ENCODE measurements at regions not wholly inside any gene's neighbourhood (a gene's known extent, or its start where the extent isn't known, plus 50 kb on each side); places are given as distances from the start of the nearest gene placed in this dataset.

- H3K27ac ChIP-seq (ENCODE audit: low read depth, low read length), result no peak overlapping the region
- H3K79me2 ChIP-seq (ENCODE audit: insufficient read depth, low read length), result no peaks in the 10 kb centered on the region
- H3K4me3 ChIP-seq (ENCODE audit: insufficient read depth, low read depth, low read length), result no peak overlapping the region
- no peaks in the 10 kb centered on the region for H3K27me3 Mint-ChIP-seq (ENCODE audit: low read depth, unreplicated experiment)
- peaks cover 10% of the 10 kb centered on the region for H3K9me3 Mint-ChIP-seq (ENCODE audit: unreplicated experiment)
- no peaks in the 10 kb centered on the region for H3K4me1 Mint-ChIP-seq (ENCODE audit: low read depth, unreplicated experiment)
- no peak overlapping the region for H3K4me3 Mint-ChIP-seq (ENCODE audit: unreplicated experiment)
- no peaks in the 10 kb centered on the region for H3K36me3 ChIP-seq (ENCODE audit: insufficient read depth, low read length)
- no peak overlapping the region for H3K27ac Mint-ChIP-seq (ENCODE audit: unreplicated experiment)
- no peak for TF ChIP-seq EZH2 (IDR thresholded peaks at IDR 0.05; ENCODE audit: insufficient read depth, low read length)
- TF ChIP-seq, protein P1, sequence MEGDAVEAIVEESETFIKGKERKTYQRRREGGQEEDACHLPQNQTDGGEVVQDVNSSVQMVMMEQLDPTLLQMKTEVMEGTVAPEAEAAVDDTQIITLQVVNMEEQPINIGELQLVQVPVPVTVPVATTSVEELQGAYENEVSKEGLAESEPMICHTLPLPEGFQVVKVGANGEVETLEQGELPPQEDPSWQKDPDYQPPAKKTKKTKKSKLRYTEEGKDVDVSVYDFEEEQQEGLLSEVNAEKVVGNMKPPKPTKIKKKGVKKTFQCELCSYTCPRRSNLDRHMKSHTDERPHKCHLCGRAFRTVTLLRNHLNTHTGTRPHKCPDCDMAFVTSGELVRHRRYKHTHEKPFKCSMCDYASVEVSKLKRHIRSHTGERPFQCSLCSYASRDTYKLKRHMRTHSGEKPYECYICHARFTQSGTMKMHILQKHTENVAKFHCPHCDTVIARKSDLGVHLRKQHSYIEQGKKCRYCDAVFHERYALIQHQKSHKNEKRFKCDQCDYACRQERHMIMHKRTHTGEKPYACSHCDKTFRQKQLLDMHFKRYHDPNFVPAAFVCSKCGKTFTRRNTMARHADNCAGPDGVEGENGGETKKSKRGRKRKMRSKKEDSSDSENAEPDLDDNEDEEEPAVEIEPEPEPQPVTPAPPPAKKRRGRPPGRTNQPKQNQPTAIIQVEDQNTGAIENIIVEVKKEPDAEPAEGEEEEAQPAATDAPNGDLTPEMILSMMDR (IDR thresholded peaks at IDR 0.05; ENCODE audit: insufficient read depth, low read depth, low read length), result no peak
- H3K4me1 ChIP-seq (ENCODE audit: insufficient read depth, low read length), result no peaks in the 10 kb centered on the region
- no peaks in the 10 kb centered on the region for H3K27me3 ChIP-seq (ENCODE audit: insufficient read depth, low read length)
- H3K9ac ChIP-seq (ENCODE audit: low read length), result no peak overlapping the region
- DNase-seq (ENCODE audit: low read depth), result no peak
- no peak for FAIRE-seq
- H3K4me2 ChIP-seq (ENCODE audit: low read length), result no peak overlapping the region
- H3K36me3 Mint-ChIP-seq (ENCODE audit: low read depth, unreplicated experiment), result no peaks in the 10 kb centered on the region
- H4K20me1 ChIP-seq (ENCODE audit: insufficient read depth, low read length), result no peaks in the 10 kb centered on the region
- H2AFZ ChIP-seq (ENCODE audit: low read depth, low read length), result no peak overlapping the region
- no peaks in the 10 kb centered on the region for H3K9me3 ChIP-seq (ENCODE audit: insufficient read depth, low read depth, low read length)
Observed at GRCh38 chr6:114581293-114581692, 238.5 kb upstream of the HS3ST5 start.

DNA sequence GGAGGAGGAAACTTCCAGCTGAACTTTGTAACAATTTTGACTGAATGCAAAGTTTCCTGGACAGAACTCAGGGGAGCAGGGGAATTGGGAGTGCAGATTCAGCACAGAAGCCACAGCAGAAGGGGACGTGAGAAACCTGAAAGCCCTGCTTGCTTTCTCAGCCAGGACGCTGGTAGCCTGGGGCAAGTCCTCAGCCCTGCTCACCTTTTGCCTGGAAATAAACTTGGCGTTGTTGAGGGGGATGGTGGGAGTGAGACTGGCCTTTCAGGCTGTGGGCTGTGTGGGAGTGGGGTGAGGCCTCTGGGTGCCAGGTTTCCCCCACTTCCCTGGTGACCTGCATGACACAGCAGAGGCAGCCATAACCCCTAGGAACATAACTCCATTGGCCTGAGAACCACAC, 238.1 kb upstream of the HS3ST5 start:
- Mint-ChIP-seq H3K36me3 (ENCODE audit: low read depth, unreplicated experiment) (no peaks in the 10 kb centered on the region), H3K4me3 (ENCODE audit: unreplicated experiment) (no peak overlapping the region), H3K27ac (ENCODE audit: unreplicated experiment) (no peak overlapping the region), H3K4me1 (ENCODE audit: low read depth, unreplicated experiment) (no peaks in the 10 kb centered on the region), H3K27me3 (ENCODE audit: low read depth, unreplicated experiment) (no peaks in the 10 kb centered on the region), H3K9me3 (ENCODE audit: unreplicated experiment) (peaks cover 9% of the 10 kb centered on the region)
- Histone ChIP-seq H2AFZ (ENCODE audit: low read depth, low read length) (no peak overlapping the region), H4K20me1 (ENCODE audit: insufficient read depth, low read length) (no peaks in the 10 kb centered on the region), H3K4me3 (ENCODE audit: insufficient read depth, low read depth, low read length) (no peak overlapping the region), H3K27ac (ENCODE audit: low read depth, low read length) (no peak overlapping the region), H3K4me1 (ENCODE audit: insufficient read depth, low read length) (no peaks in the 10 kb centered on the region), H3K9me3 (ENCODE audit: insufficient read depth, low read depth, low read length) (no peaks in the 10 kb centered on the region), H3K27me3 (ENCODE audit: insufficient read depth, low read length) (no peaks in the 10 kb centered on the region), H3K79me2 (ENCODE audit: insufficient read depth, low read length) (no peaks in the 10 kb centered on the region), H3K9ac (ENCODE audit: low read length) (no peak overlapping the region), H3K4me2 (ENCODE audit: low read length) (no peak overlapping the region), H3K36me3 (ENCODE audit: insufficient read depth, low read length) (no peaks in the 10 kb centered on the region)
- TF ChIP-seq, protein P1 (IDR thresholded peaks at IDR 0.05; ENCODE audit: insufficient read depth, low read depth, low read length), result no peak
- TF ChIP-seq EZH2 (IDR thresholded peaks at IDR 0.05; ENCODE audit: insufficient read depth, low read length), result no peak
- no peak for DNase-seq (ENCODE audit: low read depth)
- FAIRE-seq, result no peak

- H4K20me1 ChIP-seq (ENCODE audit: insufficient read depth, low read length), result no peaks in the 10 kb centered on the region
- DNase-seq (ENCODE audit: low read depth) (no peak), FAIRE-seq (no peak)
- no peaks in the 10 kb centered on the region for H3K4me1 ChIP-seq (ENCODE audit: insufficient read depth, low read length)
- H3K27ac ChIP-seq (ENCODE audit: low read depth, low read length), result no peak overlapping the region
- H3K4me2 ChIP-seq (ENCODE audit: low read length), result no peak overlapping the region
- no peak overlapping the region for H3K9ac ChIP-seq (ENCODE audit: low read length)
- Mint-ChIP-seq H3K4me3 (ENCODE audit: unreplicated experiment) (no peak overlapping the region), H3K36me3 (ENCODE audit: low read depth, unreplicated experiment) (no peaks in the 10 kb centered on the region), H3K4me1 (ENCODE audit: low read depth, unreplicated experiment) (no peaks in the 10 kb centered on the region), H3K27me3 (ENCODE audit: low read depth, unreplicated experiment) (no peaks in the 10 kb centered on the region), H3K9me3 (ENCODE audit: unreplicated experiment) (peaks cover 8% of the 10 kb centered on the region), H3K27ac (ENCODE audit: unreplicated experiment) (no peak overlapping the region)
- no peaks in the 10 kb centered on the region for H3K36me3 ChIP-seq (ENCODE audit: insufficient read depth, low read length)
- H3K79me2 ChIP-seq (ENCODE audit: insufficient read depth, low read length), result no peaks in the 10 kb centered on the region
- TF ChIP-seq EZH2 (IDR thresholded peaks at IDR 0.05; ENCODE audit: insufficient read depth, low read length), result no peak
- TF ChIP-seq, protein P1 (IDR thresholded peaks at IDR 0.05; ENCODE audit: insufficient read depth, low read depth, low read length), result no peak
- H3K27me3 ChIP-seq (ENCODE audit: insufficient read depth, low read length), result no peaks in the 10 kb centered on the region
- no peak overlapping the region for H3K4me3 ChIP-seq (ENCODE audit: insufficient read depth, low read depth, low read length)
- no peaks in the 10 kb centered on the region for H3K9me3 ChIP-seq (ENCODE audit: insufficient read depth, low read depth, low read length)
- H2AFZ ChIP-seq (ENCODE audit: low read depth, low read length), result no peak overlapping the region
Observed at GRCh38 chr6:114579486-114579885, 236.7 kb upstream of the HS3ST5 start.

All from astrocyte (in vitro differentiated cells and primary cell).